GM21737 (cell line): ENCODE measurements at regions not wholly inside any gene's neighbourhood (a gene's known extent, or its start where the extent isn't known, plus 50 kb on each side); places are given as distances from the start of the nearest gene placed in this dataset.

ENCODE experiments used
- ATAC-seq: cut with Tn5 transposase; IDR thresholded peaks from one replicate; pipeline ENCODE4 v1.9.1; 2021; ENCODE audit warnings: mild to moderate bottlenecking, moderate library complexity; ENCODE audit not compliant: unreplicated experiment

- ATAC-seq: no peak
These were observed 87.7 kb upstream of the KLF13 start for GRCh38 chr15:31238906-31239305.

GRCh38 chr15:31239409-31239808 lies 87.2 kb upstream of the KLF13 start:
- no peak for ATAC-seq

DNA sequence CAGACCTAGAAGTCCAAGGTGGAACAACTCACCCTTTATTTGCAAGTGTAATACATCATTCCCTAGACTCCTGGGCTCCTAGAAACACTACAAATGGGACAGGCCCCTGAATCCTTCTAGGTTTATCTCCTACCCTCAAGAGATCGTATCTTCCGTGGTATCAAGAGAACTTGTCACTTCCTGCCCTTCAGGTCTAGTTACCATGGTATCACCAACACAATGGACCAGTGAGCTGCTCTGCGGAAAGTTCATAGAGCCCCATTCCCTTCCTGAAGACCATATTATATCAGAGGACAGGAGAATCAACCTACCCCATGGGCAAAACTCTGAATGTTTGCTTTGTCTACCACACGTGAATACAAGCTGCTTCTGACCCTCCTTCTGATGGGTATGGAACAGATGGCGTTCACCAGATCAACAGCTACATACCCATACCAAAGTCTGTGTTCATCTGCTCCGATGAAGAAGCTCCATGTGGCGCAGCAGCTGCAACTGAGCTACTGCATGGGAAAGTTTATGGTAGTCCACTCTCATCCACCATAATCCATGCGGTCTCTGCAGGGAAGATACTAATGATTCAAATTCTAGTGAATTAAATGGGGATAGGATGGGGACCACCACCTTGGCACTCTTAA lies 84.6 kb upstream of the KLF13 start:
- no peak for ATAC-seq

- ATAC-seq: no peak
These were observed 82.7 kb upstream of the KLF13 start for GRCh38 chr15:31243895-31244294.

DNA sequence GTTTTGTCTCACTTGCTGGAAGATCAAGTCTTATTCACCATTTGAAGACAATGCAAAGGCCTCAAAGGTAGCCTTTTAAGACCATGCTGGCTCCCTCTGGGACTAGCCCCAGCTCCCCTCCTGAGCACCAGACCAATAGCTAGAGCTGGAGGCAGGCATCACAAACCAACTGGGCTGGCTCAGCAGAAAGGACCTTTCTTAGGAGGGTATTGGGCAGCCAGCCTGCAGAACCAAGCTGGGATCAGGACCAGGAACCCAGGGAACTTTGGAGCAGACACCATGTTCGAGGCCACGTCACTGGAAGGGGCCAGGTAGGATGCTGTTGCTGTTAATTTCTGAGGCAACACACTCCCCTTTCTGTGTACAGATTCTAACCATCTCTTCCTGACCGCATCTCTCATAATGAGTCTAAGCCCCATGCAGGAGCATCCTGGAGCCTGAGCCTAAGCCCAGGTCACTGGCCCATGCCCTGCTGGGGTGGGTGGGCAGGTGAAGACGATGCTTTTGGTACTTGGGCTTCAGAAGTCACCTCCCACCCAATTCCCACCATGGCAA lies 81.4 kb upstream of the KLF13 start:
- no peak for ATAC-seq

- ATAC-seq: no peak
These were observed 80.9 kb upstream of the KLF13 start for GRCh38 chr15:31245756-31246155.

GRCh38 chr15:31247404-31247803 lies 79.2 kb upstream of the KLF13 start:
- no peak for ATAC-seq

- no peak for ATAC-seq
These were observed 78.4 kb upstream of the KLF13 start for GRCh38 chr15:31248263-31248662.

DNA sequence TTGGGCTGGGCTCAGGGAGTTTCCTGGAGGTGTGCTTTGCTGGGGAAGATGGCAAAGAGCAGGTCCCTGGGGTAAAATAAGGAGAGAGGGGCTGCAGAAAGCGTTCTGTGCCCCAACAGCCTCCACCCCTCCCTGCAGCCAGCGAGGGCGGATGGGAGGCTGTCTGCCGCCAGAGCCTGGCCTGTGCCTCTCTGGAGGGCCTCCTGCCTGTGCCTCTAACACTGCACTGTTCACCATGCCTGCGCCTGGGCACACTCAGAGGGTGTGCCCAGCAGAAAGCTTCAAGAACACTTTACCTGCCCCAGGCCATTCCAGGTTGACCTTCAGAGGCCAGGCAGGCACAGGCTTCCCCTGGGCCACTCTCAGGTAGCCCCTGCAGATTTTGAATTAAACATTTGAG lies 77.7 kb upstream of the KLF13 start:
- no peak for ATAC-seq

- ATAC-seq: no peak
These were observed 76.6 kb upstream of the KLF13 start for GRCh38 chr15:31250033-31250432.

DNA sequence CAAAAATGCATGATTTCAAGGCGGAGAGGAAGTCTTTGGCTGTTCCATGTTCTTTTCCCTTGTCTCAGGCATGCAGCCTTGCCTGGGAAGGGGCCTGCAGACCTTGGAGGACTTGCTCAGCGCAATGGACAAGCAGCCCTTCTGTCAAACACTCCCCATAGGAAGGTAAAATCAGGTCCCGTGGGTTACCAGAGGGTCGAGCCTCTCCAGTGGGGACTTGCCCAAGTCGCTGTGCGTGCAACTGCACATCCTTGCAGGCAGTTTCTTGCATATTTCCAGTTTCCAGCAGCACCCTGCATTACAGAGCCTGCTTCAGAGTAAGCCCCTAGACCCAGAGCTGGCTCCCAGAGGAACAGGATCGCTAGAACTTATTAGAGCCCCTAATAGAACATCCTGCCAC lies 75.5 kb upstream of the KLF13 start:
- no peak for ATAC-seq

DNA sequence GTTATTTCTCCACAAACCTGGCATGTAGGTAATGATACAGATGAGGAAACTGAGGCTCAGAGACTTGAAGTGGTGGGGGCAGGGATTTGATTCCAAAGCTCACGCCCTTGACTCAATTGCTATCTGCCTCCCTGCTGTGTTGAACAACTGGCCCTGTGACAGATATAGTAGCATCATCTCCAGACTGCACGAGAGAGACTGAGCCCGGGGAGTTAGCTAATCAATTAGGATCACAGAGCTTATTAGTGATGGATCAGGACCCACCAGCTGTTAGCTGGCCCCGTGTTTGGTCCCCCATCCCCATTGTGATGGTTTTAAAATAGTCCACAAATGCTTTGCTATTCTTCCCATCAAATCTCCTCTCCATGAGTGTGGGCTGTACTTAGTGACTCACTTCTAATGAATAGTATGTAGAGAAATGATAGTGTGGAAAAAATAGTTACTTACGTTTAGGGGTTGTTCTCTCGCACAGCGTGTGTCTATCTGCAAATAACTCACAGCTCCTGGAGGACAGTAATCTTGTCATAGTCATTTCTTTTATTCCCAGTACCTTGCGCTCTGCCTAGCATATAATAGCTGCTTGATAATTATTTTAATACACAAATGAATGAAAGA lies 74.4 kb upstream of the KLF13 start:
- no peak for ATAC-seq

DNA sequence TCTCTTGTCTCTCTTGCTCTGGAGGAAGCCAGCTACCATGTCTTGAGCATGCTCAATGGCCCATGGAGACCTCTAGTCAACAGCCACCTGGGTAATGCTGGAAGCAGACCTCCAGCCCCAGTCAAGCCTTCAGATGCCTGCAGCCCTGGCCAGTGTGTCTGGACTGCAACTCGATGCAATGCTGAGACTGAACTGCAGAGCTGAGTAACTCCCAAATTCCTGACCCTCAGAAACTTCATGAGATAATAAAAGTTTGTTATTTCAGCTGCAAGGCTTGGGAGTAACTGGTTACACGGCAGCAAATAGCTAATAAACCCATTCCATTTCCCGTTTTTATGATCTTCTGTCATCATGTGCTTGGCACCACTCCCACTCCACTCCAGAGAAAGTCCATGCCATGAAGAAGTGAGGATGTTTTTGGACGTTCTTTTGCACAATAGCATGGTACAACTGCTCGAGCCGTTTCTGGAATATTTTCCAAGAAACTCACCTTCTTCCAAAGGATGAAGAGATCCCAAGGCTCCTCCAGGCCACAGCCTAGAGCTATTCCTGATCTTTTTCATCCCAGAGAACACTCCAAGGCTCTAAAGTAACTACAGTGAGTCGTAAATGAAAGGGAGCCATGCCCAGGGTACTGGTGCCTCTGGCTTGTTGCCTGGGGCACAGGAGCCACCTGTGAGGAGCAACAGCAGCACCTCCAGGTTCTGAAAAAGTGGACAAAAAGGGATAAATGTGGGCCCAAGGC lies 72.0 kb upstream of the KLF13 start:
- ATAC-seq: no peak

- ATAC-seq: no peak
These were observed 71.5 kb upstream of the KLF13 start for GRCh38 chr15:31255176-31255510.

DNA sequence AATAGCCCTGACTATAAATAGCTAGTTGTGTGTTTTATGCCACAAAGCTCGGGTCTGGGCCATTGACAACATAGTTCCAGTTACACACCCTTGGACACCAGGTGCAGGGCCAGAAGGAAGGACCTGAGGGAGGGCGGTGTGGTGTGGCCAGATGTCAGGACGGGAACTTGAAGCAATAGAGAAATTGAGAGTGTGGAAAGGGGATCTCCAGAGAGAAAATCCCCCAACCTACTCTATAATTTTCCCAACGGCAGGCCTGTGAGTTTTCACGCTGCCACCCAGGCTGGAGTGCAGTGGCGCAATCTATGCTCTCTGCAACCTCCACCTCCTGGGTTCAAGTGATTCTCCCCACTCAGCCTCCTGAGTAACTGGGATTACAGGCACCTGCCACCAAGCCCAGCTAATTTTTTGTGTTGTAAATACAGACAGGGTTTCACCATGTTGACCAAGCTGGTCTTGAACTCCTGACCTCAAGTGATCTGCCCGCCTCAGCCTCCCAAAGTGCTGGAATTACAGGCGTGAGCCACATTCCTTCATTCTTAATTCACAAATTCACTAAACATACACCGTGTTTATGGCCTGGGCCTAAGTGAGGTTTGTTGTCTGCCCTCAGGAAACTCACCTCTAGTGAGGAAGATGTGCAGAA lies 70.8 kb upstream of the KLF13 start:
- no peak for ATAC-seq

- ATAC-seq: no peak
These were observed 70.0 kb upstream of the KLF13 start for GRCh38 chr15:31256378-31257265.

GRCh38 chr15:31257286-31257685 lies 69.3 kb upstream of the KLF13 start:
- ATAC-seq: no peak

DNA sequence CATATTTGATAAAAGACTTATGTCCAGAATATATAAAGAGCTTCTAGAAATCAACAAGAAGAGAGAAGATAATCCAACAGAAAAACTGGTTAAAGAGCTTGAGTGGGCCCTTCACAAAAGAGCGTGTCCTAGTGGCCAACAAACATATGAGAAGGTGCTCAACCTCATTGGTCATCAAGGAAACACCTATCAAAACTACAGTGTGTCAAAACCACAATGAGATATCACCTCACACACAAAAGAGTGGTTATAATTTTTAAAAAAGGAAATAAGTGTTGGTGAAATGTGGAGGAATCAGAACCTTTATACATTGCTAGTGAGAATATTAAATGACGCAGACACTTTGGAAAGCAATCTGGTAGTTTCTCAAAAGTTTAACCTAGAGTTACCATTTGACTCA lies 68.4 kb upstream of the KLF13 start:
- ATAC-seq: no peak

DNA sequence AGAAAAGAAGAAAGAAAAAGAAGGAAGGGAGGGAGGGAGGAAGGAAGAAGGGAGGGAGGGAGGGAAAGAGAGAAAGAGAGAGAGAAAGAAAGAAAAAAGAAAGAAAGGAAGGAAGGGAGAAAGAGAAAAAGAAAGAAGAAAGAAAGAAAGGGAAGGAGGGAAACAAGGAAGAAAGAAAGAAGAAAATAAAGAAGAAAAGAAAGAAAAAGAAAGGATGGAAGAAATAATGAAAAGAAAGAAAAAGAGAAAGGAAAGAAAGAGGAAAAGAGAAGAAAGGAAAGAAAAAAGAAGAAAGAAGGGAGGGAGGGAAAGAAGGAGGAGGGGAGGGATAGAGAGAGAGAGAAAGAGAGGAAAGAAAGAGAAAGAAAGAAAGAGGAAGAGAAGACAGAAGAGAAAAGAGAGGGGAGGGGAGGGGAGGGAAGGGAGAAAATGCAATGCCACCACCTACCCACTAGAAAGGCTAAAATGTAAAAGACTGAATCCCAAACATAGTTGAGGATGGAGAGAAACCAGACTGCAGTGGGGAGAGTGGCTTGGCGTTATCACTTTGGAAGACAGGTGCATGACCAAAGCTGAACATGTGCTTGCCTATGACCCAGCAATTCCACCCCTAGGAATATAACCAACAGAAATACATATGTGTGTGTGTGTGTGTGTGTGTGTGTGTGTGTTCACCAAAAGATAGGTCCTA lies 66.9 kb upstream of the KLF13 start:
- no peak for ATAC-seq

DNA sequence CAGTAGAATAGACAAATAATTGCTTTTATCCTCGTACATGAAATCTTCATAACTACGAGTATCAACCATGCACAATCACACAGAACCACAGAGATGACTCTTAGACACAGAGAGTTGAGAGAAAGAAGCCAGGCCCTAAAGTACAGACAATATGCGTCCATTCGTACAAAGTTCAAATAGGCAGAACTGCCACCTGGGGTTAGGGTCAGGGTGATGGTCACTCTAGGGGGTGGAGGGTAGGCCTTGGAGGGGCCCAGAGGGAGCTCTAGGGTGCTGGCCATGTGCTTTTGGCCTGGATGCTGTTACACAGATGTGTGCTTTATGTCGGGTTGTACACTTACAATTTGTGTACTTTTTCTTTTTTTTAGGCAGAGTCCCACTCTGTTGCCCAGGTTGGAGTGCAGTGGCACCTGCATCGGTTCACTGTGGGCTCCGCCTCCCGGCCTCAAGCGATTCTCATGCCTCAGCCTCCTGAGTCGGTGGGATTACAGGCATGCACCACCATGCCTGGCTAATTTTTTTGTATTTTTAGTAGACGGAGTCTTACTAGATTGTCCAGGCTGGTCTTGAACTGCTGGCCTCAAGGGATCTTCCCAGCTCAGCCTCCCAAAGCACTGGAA lies 65.9 kb upstream of the KLF13 start:
- ATAC-seq: no peak
